HG03575 (cell line): ENCODE measurements at regions not wholly inside any gene's neighbourhood (a gene's known extent, or its start where the extent isn't known, plus 50 kb on each side); places are given as distances from the start of the nearest gene placed in this dataset.

Experiments used
- ATAC-seq: cut with Tn5 transposase; IDR thresholded peaks from one replicate; pipeline ENCODE4 v1.9.1; 2021; ENCODE audit not compliant: unreplicated experiment, insufficient number of reproducible peaks, low FRiP score; ENCODE audit errors: extremely low read depth

GRCh38 chr9:88326936-88327335 is 61.3 kb upstream of the SPIN1 start:
- no peak for ATAC-seq

- ATAC-seq, result no peak
Observed at GRCh38 chr9:88326015-88326414, 62.2 kb upstream of the SPIN1 start.

GRCh38 chr9:88322906-88323566 is 65.2 kb upstream of the SPIN1 start:
- ATAC-seq, result no peak

GRCh38 chr9:88321764-88322163 is 66.5 kb upstream of the SPIN1 start:
- no peak for ATAC-seq

- ATAC-seq, result no peak
Observed at GRCh38 chr9:88320748-88321415, 67.4 kb upstream of the SPIN1 start.

GRCh38 chr9:88319936-88320747 is 68.1 kb upstream of the SPIN1 start:
- ATAC-seq, result no peak

- no peak for ATAC-seq
Observed at GRCh38 chr9:88313364-88314220, 74.7 kb upstream of the SPIN1 start.

- ATAC-seq, result no peak
Observed at GRCh38 chr9:88312517-88313103, 75.6 kb upstream of the SPIN1 start.

- ATAC-seq, result no peak
Observed at GRCh38 chr9:88312045-88312444, 76.2 kb upstream of the SPIN1 start.

GRCh38 chr9:88310310-88310980 is 77.8 kb upstream of the SPIN1 start:
- no peak for ATAC-seq

- ATAC-seq, result no peak
Observed at GRCh38 chr9:88308831-88309560, 79.2 kb upstream of the SPIN1 start.

- ATAC-seq, result no peak
Observed at GRCh38 chr9:88307136-88307535, 81.1 kb upstream of the SPIN1 start.

- peak; percentile 97 for ATAC-seq
Observed at GRCh38 chr9:88303721-88304451, 84.4 kb upstream of the SPIN1 start.

GRCh38 chr9:88302579-88303324 is 85.5 kb upstream of the SPIN1 start:
- no peak for ATAC-seq

- ATAC-seq, result no peak
Observed at GRCh38 chr9:88300556-88300955, 87.7 kb upstream of the SPIN1 start.

GRCh38 chr9:88291856-88292255 is 96.4 kb upstream of the SPIN1 start:
- no peak for ATAC-seq
